Trophoblast cell (in vitro differentiated cells and primary cell): ENCODE measurements at regions not wholly inside any gene's neighbourhood (a gene's known extent, or its start where the extent isn't known, plus 50 kb on each side); places are given as distances from the start of the nearest gene placed in this dataset.

Experiments used
- DNase-seq, 2 donors: peaks; one replicate each; pipeline ENCODE4 v3.0.0-alpha.2; 2016
- H2AFZ ChIP-seq: 2 replicates; pipeline ENCODE4 v1.6.1; 2013; ENCODE audit warnings: low read length, moderate library complexity, mild to moderate bottlenecking; ENCODE audit not compliant: insufficient read depth, poor library complexity
- H2AK5ac ChIP-seq: 2 replicates; pipeline ENCODE4 v1.6.1; 2013; ENCODE audit warnings: mild to moderate bottlenecking, low read length
- H2BK120ac ChIP-seq: 2 replicates; pipeline ENCODE4 v1.6.1; 2013; ENCODE audit warnings: low read length, mild to moderate bottlenecking, moderate library complexity; ENCODE audit not compliant: insufficient read depth, poor library complexity
- H2BK12ac ChIP-seq: 2 replicates; pipeline ENCODE4 v1.6.1; 2013; ENCODE audit warnings: mild to moderate bottlenecking, low read length, moderate library complexity
- H2BK5ac ChIP-seq: 2 replicates; pipeline ENCODE4 v1.6.1; 2013; ENCODE audit warnings: low read length, low read depth, moderate library complexity, mild to moderate bottlenecking; ENCODE audit not compliant: poor library complexity
- H3K14ac ChIP-seq: 2 replicates; pipeline ENCODE4 v1.6.1; 2013; ENCODE audit warnings: mild to moderate bottlenecking, low read length
- H3K18ac ChIP-seq: 2 replicates; pipeline ENCODE4 v1.6.1; 2013; ENCODE audit warnings: mild to moderate bottlenecking, low read length
- H3K23ac ChIP-seq: 2 replicates; pipeline ENCODE4 v1.6.1; 2013; ENCODE audit warnings: low read length
- H3K27ac ChIP-seq: 2 replicates; pipeline ENCODE4 v1.5.1; 2013; ENCODE audit warnings: low read depth, mild to moderate bottlenecking, inconsistent platforms, low read length, moderate library complexity
- H3K27me3 ChIP-seq: 2 replicates; pipeline ENCODE4 v1.6.1; 2013; ENCODE audit warnings: inconsistent platforms, mild to moderate bottlenecking, low read length, moderate library complexity; ENCODE audit not compliant: insufficient read depth
- H3K36me3 ChIP-seq, 2 experiments: 1 replicate in 1 of 2; 2 replicates in 1 of 2; pipeline ENCODE4 v1.6.1; 2013; ENCODE audit warnings: low read length in 2 of 2, mild to moderate bottlenecking in 2 of 2, moderate library complexity in 1 of 2; ENCODE audit not compliant: insufficient read depth in 2 of 2, control insufficient read depth in 1 of 2
- H3K4ac ChIP-seq: 2 replicates; pipeline ENCODE4 v1.6.1; 2013; ENCODE audit warnings: low read depth, mild to moderate bottlenecking, low read length, moderate library complexity
- H3K4me1 ChIP-seq, 2 experiments: 1 replicate in 1 of 2; 2 replicates in 1 of 2; pipeline ENCODE4 v1.6.1; 2013; ENCODE audit warnings: low read length in 2 of 2, mild to moderate bottlenecking in 2 of 2, moderate library complexity in 1 of 2; ENCODE audit not compliant: insufficient read depth in 2 of 2, control insufficient read depth in 1 of 2
- H3K4me2 ChIP-seq: 2 replicates; pipeline ENCODE4 v1.6.1; 2013; ENCODE audit warnings: inconsistent platforms, mild to moderate bottlenecking, low read length, moderate library complexity
- H3K4me3 ChIP-seq: 2 replicates; pipeline ENCODE4 v1.5.1; 2013; ENCODE audit warnings: mild to moderate bottlenecking, low read depth, low read length, inconsistent platforms
- H3K79me1 ChIP-seq: one replicate; pipeline ENCODE4 v1.6.1; 2013; ENCODE audit warnings: low read length
- H3K79me2 ChIP-seq: 2 replicates; pipeline ENCODE4 v1.6.1; 2013; ENCODE audit warnings: low read length, mild to moderate bottlenecking; ENCODE audit not compliant: control insufficient read depth, insufficient read depth, poor library complexity
- H3K9ac ChIP-seq: 2 replicates; pipeline ENCODE4 v1.6.1; 2013; ENCODE audit warnings: mild to moderate bottlenecking, low read length
- H3K9me3 ChIP-seq: 2 replicates; pipeline ENCODE4 v1.6.1; 2013; ENCODE audit warnings: low read depth, mild to moderate bottlenecking, control low read depth, inconsistent platforms, low read length; ENCODE audit not compliant: insufficient read depth
- H4K12ac ChIP-seq: 2 replicates; pipeline ENCODE4 v1.6.1; 2013; ENCODE audit warnings: low read depth, mild to moderate bottlenecking, low read length, moderate library complexity
- H4K8ac ChIP-seq: 2 replicates; pipeline ENCODE4 v1.6.1; 2013; ENCODE audit warnings: low read depth, mild to moderate bottlenecking, low read length, moderate library complexity
- H4K91ac ChIP-seq: one replicate; pipeline ENCODE4 v1.6.1; 2013; ENCODE audit warnings: low read depth, mild to moderate bottlenecking, low read length, moderate library complexity
- WGBS: extraction: QIAGEN DNeasy Blood & Tissue Kit; methylation state at CpG from one replicate; pipeline ENCODE4 v1.1.7; 2013; ENCODE audit warnings: missing lambda C conversion rate; ENCODE audit not compliant: insufficient read length, insufficient coverage; ENCODE audit errors: extremely low coverage; 5-methylcytosine and 5-hydroxymethylcytosine counted together

DNA sequence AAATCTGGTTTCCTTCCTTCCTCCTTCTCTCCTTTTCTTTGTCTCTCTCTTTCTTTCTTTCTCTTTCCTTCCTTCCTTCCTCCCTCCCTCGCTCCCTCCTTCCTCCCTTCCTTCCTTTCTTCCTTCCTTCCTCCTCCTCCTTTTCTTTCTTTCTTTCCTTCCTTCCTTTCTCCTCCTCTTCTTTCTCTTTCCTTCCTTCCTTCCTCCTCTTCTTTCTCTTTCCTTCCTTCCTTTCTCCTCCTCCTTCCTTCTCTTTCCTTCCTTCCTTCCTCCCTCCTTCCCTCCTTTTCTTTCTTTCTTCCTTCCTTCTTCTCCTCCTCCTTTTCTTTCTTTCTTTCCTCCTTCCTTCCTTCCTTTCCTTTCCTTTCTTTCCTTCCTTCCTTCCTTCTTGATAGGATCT lies 61.2 kb downstream of the VIP start:
- Histone ChIP-seq H2AFZ (no peak overlapping the region), H2BK5ac (no peak overlapping the region), H3K14ac (no peak overlapping the region), H3K9ac (no peak overlapping the region), H3K4ac (no peak overlapping the region), H3K27ac (no peak overlapping the region), H3K18ac (no peak overlapping the region), H4K12ac (no peak overlapping the region), H3K4me1 (no peaks in the 10 kb centered on the region), H3K23ac (no peak overlapping the region), H3K9me3 (no peaks in the 10 kb centered on the region), H2BK120ac (no peak overlapping the region), H3K36me3 (no peaks in the 10 kb centered on the region), H2BK12ac (no peak overlapping the region), H3K79me1 (no peaks in the 10 kb centered on the region), H3K4me3 (no peak overlapping the region), H2AK5ac (no peak overlapping the region), H3K27me3 (no peaks in the 10 kb centered on the region), H3K4me2 (no peak overlapping the region), H4K8ac (no peak overlapping the region), H3K79me2 (no peaks in the 10 kb centered on the region), H4K91ac (no peak overlapping the region)
- DNase-seq, result no peak
- WGBS, result no CpG with 5 or more reads among the region's 1 CpG

- DNase-seq, result no peak
- no peak overlapping the region for H2BK5ac ChIP-seq
- H3K27me3 ChIP-seq, result no peaks in the 10 kb centered on the region
- H3K36me3 ChIP-seq, result no peaks in the 10 kb centered on the region
- H2AK5ac ChIP-seq, result no peak overlapping the region
- no peaks in the 10 kb centered on the region for H3K79me1 ChIP-seq
- H2BK12ac ChIP-seq, result no peak overlapping the region
- no peak overlapping the region for H4K91ac ChIP-seq
- no peaks in the 10 kb centered on the region for H3K9me3 ChIP-seq
- no CpG with 5 or more reads among the region's 5 CpGs for WGBS
- H3K18ac ChIP-seq, result no peak overlapping the region
- H3K4me2 ChIP-seq, result no peak overlapping the region
- no peak overlapping the region for H3K4ac ChIP-seq
- H3K27ac ChIP-seq, result no peak overlapping the region
- no peak overlapping the region for H3K9ac ChIP-seq
- H3K23ac ChIP-seq, result no peak overlapping the region
- H2BK120ac ChIP-seq, result no peak overlapping the region
- H4K12ac ChIP-seq, result no peak overlapping the region
- no peaks in the 10 kb centered on the region for H3K4me1 ChIP-seq
- H2AFZ ChIP-seq, result no peak overlapping the region
- H4K8ac ChIP-seq, result no peak overlapping the region
- H3K14ac ChIP-seq, result no peak overlapping the region
- no peak overlapping the region for H3K4me3 ChIP-seq
- no peaks in the 10 kb centered on the region for H3K79me2 ChIP-seq
Observed at GRCh38 chr6:152815230-152815872, 64.8 kb downstream of the VIP start.

DNA sequence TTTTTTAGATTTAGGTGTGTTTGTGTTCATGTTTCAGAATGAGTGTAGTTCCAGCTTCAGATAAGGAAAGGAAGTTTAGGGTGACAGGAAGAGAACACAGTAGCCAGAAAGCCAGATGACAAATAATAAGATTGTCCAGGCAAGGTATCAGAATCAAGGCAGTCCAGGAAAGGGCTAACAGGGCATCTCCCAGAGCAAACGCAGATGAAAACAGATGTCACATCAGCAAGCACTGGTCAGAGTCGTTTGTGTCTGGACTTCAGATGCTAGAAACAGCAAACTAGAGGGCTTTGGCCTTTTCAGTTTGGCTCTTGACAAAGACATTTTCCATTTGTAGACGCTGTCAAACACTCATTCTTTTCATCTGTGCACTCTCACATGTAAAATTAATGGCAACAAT lies 65.5 kb downstream of the VIP start:
- H3K36me3 ChIP-seq, result no peaks in the 10 kb centered on the region
- H3K27ac ChIP-seq, result no peak overlapping the region
- H4K91ac ChIP-seq, result no peak overlapping the region
- H3K27me3 ChIP-seq, result no peaks in the 10 kb centered on the region
- H2AK5ac ChIP-seq, result no peak overlapping the region
- no peak overlapping the region for H3K14ac ChIP-seq
- H3K9me3 ChIP-seq, result no peaks in the 10 kb centered on the region
- no peak overlapping the region for H2BK5ac ChIP-seq
- no peak overlapping the region for H3K18ac ChIP-seq
- H2BK120ac ChIP-seq, result no peak overlapping the region
- H3K23ac ChIP-seq, result no peak overlapping the region
- H3K4me2 ChIP-seq, result no peak overlapping the region
- no peak overlapping the region for H3K4me3 ChIP-seq
- no peak overlapping the region for H3K4ac ChIP-seq
- no peaks in the 10 kb centered on the region for H3K79me2 ChIP-seq
- H3K79me1 ChIP-seq, result no peaks in the 10 kb centered on the region
- H4K8ac ChIP-seq, result no peak overlapping the region
- H3K9ac ChIP-seq, result no peak overlapping the region
- WGBS, result no CpG with 5 or more reads among the region's 3 CpGs
- no peak overlapping the region for H2BK12ac ChIP-seq
- H3K4me1 ChIP-seq, result no peaks in the 10 kb centered on the region
- no peak for DNase-seq
- H2AFZ ChIP-seq, result no peak overlapping the region
- H4K12ac ChIP-seq, result no peak overlapping the region

GRCh38 chr6:152821525-152821924 lies 70.9 kb downstream of the VIP start:
- no peak for DNase-seq
- Histone ChIP-seq H3K4me3 (no peak overlapping the region), H2BK12ac (no peak overlapping the region), H3K14ac (no peak overlapping the region), H2BK120ac (no peak overlapping the region), H3K27ac (no peak overlapping the region), H2AFZ (no peak overlapping the region), H3K9ac (no peak overlapping the region), H3K4me2 (no peak overlapping the region), H3K9me3 (no peaks in the 10 kb centered on the region), H3K4ac (no peak overlapping the region), H3K27me3 (no peaks in the 10 kb centered on the region), H3K79me2 (no peaks in the 10 kb centered on the region), H2AK5ac (no peak overlapping the region), H2BK5ac (no peak overlapping the region), H4K91ac (no peak overlapping the region), H3K79me1 (no peaks in the 10 kb centered on the region), H3K23ac (no peak overlapping the region), H4K8ac (no peak overlapping the region), H3K18ac (no peak overlapping the region), H3K36me3 (no peaks in the 10 kb centered on the region), H4K12ac (no peak overlapping the region), H3K4me1 (no peaks in the 10 kb centered on the region)
- WGBS, result no CpG with 5 or more reads among the region's 4 CpGs
